Activated CD8-positive, alpha-beta T cell treated with anti-CD3 and anti-CD28 coated beads, Interleukin-2, amount 10 ng/mL, durations not matched to agents 7 days and 5 days (primary cell): ENCODE measurements at regions not wholly inside any gene's neighbourhood (a gene's known extent, or its start where the extent isn't known, plus 50 kb on each side); places are given as distances from the start of the nearest gene placed in this dataset.

Experiments used
- ATAC-seq: fragments of 150-1000 bp; cut with Tn5 transposase; one replicate; pipeline ENCODE4 v1.10.0; 2021; ENCODE audit warnings: moderate library complexity
- CTCF ChIA-PET: fragments of 350-600 bp; sonication (Branson Sonifier 250); formaldehyde crosslinking; loops from one replicate; lab custom pipeline; 2021; ENCODE audit warnings: antibody characterized with exemption; lab: Charles Lee
- POLR2A ChIA-PET: fragments of 350-600 bp; sonication (Branson Sonifier 250); formaldehyde crosslinking; loops from one replicate; lab custom pipeline; 2021; ENCODE audit warnings: antibody characterized with exemption; lab: Charles Lee
- DNase-seq: peaks from one replicate; pipeline ENCODE4 v3.0.0-alpha.2; 2020
- H3K27ac Mint-ChIP-seq: one replicate; pipeline ENCODE4 v1.8.0; 2021; ENCODE audit warnings: mild to moderate bottlenecking, mixed read lengths
- H3K27me3 Mint-ChIP-seq: one replicate; pipeline ENCODE4 v1.8.0; 2021; ENCODE audit warnings: low read depth, mixed read lengths
- H3K36me3 Mint-ChIP-seq: one replicate; pipeline ENCODE4 v1.8.0; 2021; ENCODE audit warnings: low read depth, mixed read lengths
- H3K4me1 Mint-ChIP-seq: one replicate; pipeline ENCODE4 v1.8.0; 2021; ENCODE audit warnings: low read depth, mixed read lengths
- H3K4me3 Mint-ChIP-seq: one replicate; pipeline ENCODE4 v1.8.0; 2021; ENCODE audit warnings: mild to moderate bottlenecking, mixed read lengths
- H3K9me3 Mint-ChIP-seq: one replicate; pipeline ENCODE4 v1.8.0; 2022; ENCODE audit warnings: mixed read lengths; ENCODE audit not compliant: insufficient read depth

- peaks cover 32% of the 10 kb centered on the region for H3K27me3 Mint-ChIP-seq
- H3K4me1 Mint-ChIP-seq, result no peaks in the 10 kb centered on the region
- CTCF ChIA-PET, result no interaction called here
- no peak overlapping the region for H3K27ac Mint-ChIP-seq
- ATAC-seq (no peak), DNase-seq (no peak)
- POLR2A ChIA-PET, result no interaction called here
- no peaks in the 10 kb centered on the region for H3K36me3 Mint-ChIP-seq
- H3K4me3 Mint-ChIP-seq, result no peak overlapping the region
- H3K9me3 Mint-ChIP-seq, result no peaks in the 10 kb centered on the region
Measured at GRCh38 chr4:174119830-174120229, 163.6 kb downstream of the FBXO8 start.

- H3K4me1 Mint-ChIP-seq, result no peaks in the 10 kb centered on the region
- ATAC-seq (no peak), DNase-seq (no peak)
- ChIA-PET POLR2A (no interaction called here), CTCF (interaction anchor here (0.8 kb wide), 1 partner anchor 613 kb away, joined by 3 read pairs; no protein-coding TSS in a partner anchor)
- no peaks in the 10 kb centered on the region for H3K36me3 Mint-ChIP-seq
- H3K9me3 Mint-ChIP-seq, result no peaks in the 10 kb centered on the region
- no peak overlapping the region for H3K27ac Mint-ChIP-seq
- H3K27me3 Mint-ChIP-seq, result peaks cover 30% of the 10 kb centered on the region
- H3K4me3 Mint-ChIP-seq, result no peak overlapping the region
Measured at GRCh38 chr4:174119051-174119450, 164.4 kb downstream of the FBXO8 start.

DNA sequence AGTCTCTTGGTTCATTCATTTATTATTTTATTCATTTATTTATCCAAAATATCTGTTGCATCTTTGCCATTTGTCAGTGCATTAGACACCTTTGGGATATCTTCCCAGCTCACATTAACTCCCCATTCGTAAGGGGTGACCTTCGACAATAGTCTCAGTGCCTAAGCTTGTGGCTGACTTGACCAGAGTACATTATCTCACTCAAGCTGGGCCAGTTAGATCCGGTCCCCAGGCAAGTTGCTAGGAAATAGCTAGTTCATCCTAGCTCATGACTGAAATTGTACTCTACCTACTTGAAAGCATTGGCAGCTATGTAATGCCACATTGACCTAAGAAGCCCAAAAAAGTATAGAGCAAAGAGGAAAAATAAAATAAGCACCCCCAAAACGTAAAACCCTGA is 165.3 kb downstream of the FBXO8 start:
- no peak overlapping the region for H3K4me3 Mint-ChIP-seq
- no peak for DNase-seq
- H3K4me1 Mint-ChIP-seq, result no peaks in the 10 kb centered on the region
- CTCF ChIA-PET, result interaction anchor here (0.8 to 1.0 kb wide), 2 partner anchors 10 to 612 kb away, joined by 3 read pairs; no protein-coding TSS in a partner anchor
- no peaks in the 10 kb centered on the region for H3K36me3 Mint-ChIP-seq
- H3K9me3 Mint-ChIP-seq, result no peaks in the 10 kb centered on the region
- no peak for ATAC-seq
- POLR2A ChIA-PET, result no interaction called here
- no peak overlapping the region for H3K27ac Mint-ChIP-seq
- H3K27me3 Mint-ChIP-seq, result peaks cover 30% of the 10 kb centered on the region

GRCh38 chr4:174117445-174117844 is 166.0 kb downstream of the FBXO8 start:
- no peaks in the 10 kb centered on the region for H3K36me3 Mint-ChIP-seq
- ATAC-seq (no peak), DNase-seq (no peak)
- no peak overlapping the region for H3K27ac Mint-ChIP-seq
- POLR2A ChIA-PET, result no interaction called here
- CTCF ChIA-PET, result interaction anchor here (1.0 kb wide), 1 partner anchor 11 kb away, joined by 3 read pairs; no protein-coding TSS in a partner anchor
- H3K9me3 Mint-ChIP-seq, result no peaks in the 10 kb centered on the region
- no peak overlapping the region for H3K4me3 Mint-ChIP-seq
- peaks cover 27% of the 10 kb centered on the region for H3K27me3 Mint-ChIP-seq
- H3K4me1 Mint-ChIP-seq, result no peaks in the 10 kb centered on the region

GRCh38 chr4:174116021-174116420 is 167.4 kb downstream of the FBXO8 start:
- no peaks in the 10 kb centered on the region for H3K36me3 Mint-ChIP-seq
- no peak overlapping the region for H3K27ac Mint-ChIP-seq
- CTCF ChIA-PET, result no interaction called here
- H3K9me3 Mint-ChIP-seq, result no peaks in the 10 kb centered on the region
- ATAC-seq (no peak), DNase-seq (no peak)
- POLR2A ChIA-PET, result no interaction called here
- no peaks in the 10 kb centered on the region for H3K4me1 Mint-ChIP-seq
- peaks cover 24% of the 10 kb centered on the region for H3K27me3 Mint-ChIP-seq
- no peak overlapping the region for H3K4me3 Mint-ChIP-seq

- H3K27ac Mint-ChIP-seq, result no peak overlapping the region
- no peaks in the 10 kb centered on the region for H3K9me3 Mint-ChIP-seq
- no peak overlapping the region for H3K4me3 Mint-ChIP-seq
- H3K36me3 Mint-ChIP-seq, result no peaks in the 10 kb centered on the region
- ChIA-PET CTCF (no interaction called here), POLR2A (no interaction called here)
- peaks cover 12% of the 10 kb centered on the region for H3K27me3 Mint-ChIP-seq
- H3K4me1 Mint-ChIP-seq, result no peaks in the 10 kb centered on the region
- DNase-seq (no peak), ATAC-seq (no peak)
Measured at GRCh38 chr4:174111422-174111821, 172.0 kb downstream of the FBXO8 start.

- Mint-ChIP-seq H3K4me1 (no peaks in the 10 kb centered on the region), H3K4me3 (no peak overlapping the region), H3K36me3 (no peaks in the 10 kb centered on the region), H3K27me3 (peaks cover 12% of the 10 kb centered on the region), H3K9me3 (no peaks in the 10 kb centered on the region), H3K27ac (no peak overlapping the region)
- ChIA-PET POLR2A (no interaction called here), CTCF (no interaction called here)
- ATAC-seq (no peak), DNase-seq (no peak)
Measured at GRCh38 chr4:174110180-174110579, 173.3 kb downstream of the FBXO8 start.

DNA sequence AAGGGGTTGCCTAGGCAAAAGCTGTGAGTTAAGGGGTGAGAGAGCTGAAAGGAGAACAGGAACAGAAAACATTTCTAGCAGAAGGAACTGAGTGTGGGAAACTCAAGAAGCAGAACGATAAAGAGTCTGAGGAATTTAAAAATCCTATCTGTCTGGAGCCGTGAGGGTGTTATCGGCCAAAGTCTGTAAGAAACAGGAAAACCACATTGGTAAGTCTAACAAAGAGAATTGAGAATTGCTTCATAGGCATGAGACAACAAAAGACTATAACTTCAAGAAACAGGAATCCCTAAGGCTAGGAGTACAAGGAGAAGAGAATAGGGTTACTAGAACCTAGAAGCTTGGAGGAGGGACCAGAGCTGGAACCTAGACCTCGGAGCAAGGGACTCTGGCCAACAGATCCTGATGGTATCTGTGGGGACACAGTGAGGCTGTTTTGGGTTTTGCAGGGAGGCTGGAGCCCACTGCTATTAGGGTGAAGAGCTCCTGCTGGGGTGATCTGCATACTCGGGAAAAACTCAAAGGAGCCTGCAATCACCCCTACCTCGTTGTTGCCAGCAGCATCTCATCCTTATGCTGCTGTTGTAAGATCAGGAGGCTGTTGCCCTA is 175.6 kb downstream of the FBXO8 start:
- H3K4me3 Mint-ChIP-seq, result no peak overlapping the region
- peaks cover 12% of the 10 kb centered on the region for H3K27me3 Mint-ChIP-seq
- H3K27ac Mint-ChIP-seq, result no peak overlapping the region
- no peak for ATAC-seq
- CTCF ChIA-PET, result no interaction called here
- no peaks in the 10 kb centered on the region for H3K9me3 Mint-ChIP-seq
- POLR2A ChIA-PET, result no interaction called here
- H3K36me3 Mint-ChIP-seq, result no peaks in the 10 kb centered on the region
- DNase-seq, result no peak
- no peaks in the 10 kb centered on the region for H3K4me1 Mint-ChIP-seq

- Mint-ChIP-seq H3K27ac (no peak overlapping the region), H3K4me3 (no peak overlapping the region), H3K4me1 (no peaks in the 10 kb centered on the region), H3K27me3 (peaks cover 12% of the 10 kb centered on the region), H3K9me3 (no peaks in the 10 kb centered on the region), H3K36me3 (no peaks in the 10 kb centered on the region)
- DNase-seq (no peak), ATAC-seq (no peak)
- POLR2A ChIA-PET, result no interaction called here
- CTCF ChIA-PET, result no interaction called here
Measured at GRCh38 chr4:174105202-174105601, 178.3 kb downstream of the FBXO8 start.

DNA sequence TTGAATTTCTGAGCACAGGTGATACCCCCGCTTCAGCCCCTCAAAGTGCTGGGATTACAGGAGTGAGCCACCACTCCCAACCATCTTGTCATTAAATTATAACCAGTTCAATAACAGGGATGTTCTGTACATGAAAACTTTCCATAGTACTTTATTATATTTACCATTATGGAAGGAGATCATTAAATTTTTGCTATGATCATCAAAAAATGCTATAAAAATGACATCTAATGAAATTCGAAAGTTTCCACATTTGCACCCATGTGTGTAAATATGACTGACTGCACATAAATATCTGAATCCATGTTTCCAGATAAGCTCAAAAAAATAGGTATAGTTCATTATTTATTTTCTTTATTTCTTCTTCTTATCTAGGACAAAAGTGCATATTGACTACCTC is 182.6 kb downstream of the FBXO8 start:
- Mint-ChIP-seq H3K4me1 (no peaks in the 10 kb centered on the region), H3K9me3 (no peaks in the 10 kb centered on the region), H3K36me3 (no peaks in the 10 kb centered on the region), H3K4me3 (no peak overlapping the region), H3K27ac (no peak overlapping the region), H3K27me3 (no peaks in the 10 kb centered on the region)
- ATAC-seq, result no peak
- CTCF ChIA-PET, result no interaction called here
- POLR2A ChIA-PET, result no interaction called here
- no peak for DNase-seq

DNA sequence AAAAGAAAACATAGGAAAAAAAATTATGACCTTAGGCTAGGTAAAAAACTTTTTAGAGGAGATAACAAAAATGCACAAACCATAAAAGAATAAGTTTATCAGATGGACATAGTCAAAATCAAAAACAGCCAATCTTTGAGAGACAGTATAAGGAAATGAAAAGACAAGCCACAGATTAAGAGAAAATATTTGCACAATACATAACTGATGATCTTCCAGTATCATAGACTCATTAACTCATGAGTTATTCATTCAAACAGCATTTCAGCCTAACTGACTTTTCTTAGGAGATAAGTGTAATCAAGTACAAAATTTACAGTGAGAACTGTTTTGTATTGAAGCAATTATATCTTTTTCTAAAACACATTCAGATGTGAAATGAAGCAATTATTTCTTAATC is 183.8 kb downstream of the FBXO8 start:
- Mint-ChIP-seq H3K27ac (no peak overlapping the region), H3K27me3 (no peaks in the 10 kb centered on the region), H3K9me3 (no peaks in the 10 kb centered on the region), H3K4me3 (no peak overlapping the region), H3K36me3 (no peaks in the 10 kb centered on the region), H3K4me1 (no peaks in the 10 kb centered on the region)
- ATAC-seq (no peak), DNase-seq (no peak)
- CTCF ChIA-PET, result no interaction called here
- POLR2A ChIA-PET, result no interaction called here

- ChIA-PET POLR2A (no interaction called here), CTCF (no interaction called here)
- ATAC-seq (no peak), DNase-seq (no peak)
- H3K27me3 Mint-ChIP-seq, result no peaks in the 10 kb centered on the region
- no peak overlapping the region for H3K27ac Mint-ChIP-seq
- H3K9me3 Mint-ChIP-seq, result no peaks in the 10 kb centered on the region
- no peaks in the 10 kb centered on the region for H3K4me1 Mint-ChIP-seq
- H3K4me3 Mint-ChIP-seq, result no peak overlapping the region
- H3K36me3 Mint-ChIP-seq, result no peaks in the 10 kb centered on the region
Measured at GRCh38 chr4:174096999-174097398, 186.5 kb downstream of the FBXO8 start.

DNA sequence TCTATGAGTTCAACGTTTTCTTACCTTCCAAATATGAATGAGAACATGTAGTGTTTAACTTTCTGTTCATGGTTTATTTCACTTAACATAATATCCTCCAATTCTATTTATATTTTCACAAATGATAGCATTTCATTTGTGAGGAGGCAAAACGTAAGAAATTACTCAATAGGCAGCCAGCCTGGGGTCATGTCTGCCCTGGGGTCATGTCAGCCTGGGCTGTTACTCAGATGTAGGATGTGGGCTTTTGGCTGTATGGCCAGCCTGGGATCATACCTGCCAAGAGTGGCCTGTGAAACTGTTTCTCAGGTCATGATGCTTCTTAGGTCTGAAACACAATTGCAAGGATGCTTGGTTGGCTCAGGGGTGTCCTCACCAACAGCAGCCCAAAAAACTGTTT is 187.0 kb downstream of the FBXO8 start:
- no peaks in the 10 kb centered on the region for H3K4me1 Mint-ChIP-seq
- H3K27ac Mint-ChIP-seq, result no peak overlapping the region
- ChIA-PET POLR2A (no interaction called here), CTCF (no interaction called here)
- no peaks in the 10 kb centered on the region for H3K36me3 Mint-ChIP-seq
- no peaks in the 10 kb centered on the region for H3K9me3 Mint-ChIP-seq
- no peaks in the 10 kb centered on the region for H3K27me3 Mint-ChIP-seq
- H3K4me3 Mint-ChIP-seq, result no peak overlapping the region
- DNase-seq (no peak), ATAC-seq (no peak)
